SK-N-DZ (cell line): ENCODE measurements at regions not wholly inside any gene's neighbourhood (a gene's known extent, or its start where the extent isn't known, plus 50 kb on each side); places are given as distances from the start of the nearest gene placed in this dataset.
"Not testable (repeated sequence)": the region's sequence is repeated elsewhere in the genome, so short reads cannot be mapped to it uniquely, and the experiment has no call there.

ENCODE experiments used
- DNase-seq: peaks from one replicate; pipeline ENCODE4 v3.0.0-alpha.2; 2015; ENCODE audit warnings: low spot score

- no peak for DNase-seq
Observed at GRCh38 chr7:115793958-115794702, 236.4 kb downstream of the TFEC start.

- DNase-seq, result no peak
Observed at GRCh38 chr7:115789901-115790300, 240.7 kb downstream of the TFEC start.

GRCh38 chr7:115789473-115789872 is 241.1 kb downstream of the TFEC start:
- DNase-seq, result not testable (repeated sequence)

- DNase-seq, result no peak
Observed at GRCh38 chr7:115782696-115783490, 247.7 kb downstream of the TFEC start.

DNA sequence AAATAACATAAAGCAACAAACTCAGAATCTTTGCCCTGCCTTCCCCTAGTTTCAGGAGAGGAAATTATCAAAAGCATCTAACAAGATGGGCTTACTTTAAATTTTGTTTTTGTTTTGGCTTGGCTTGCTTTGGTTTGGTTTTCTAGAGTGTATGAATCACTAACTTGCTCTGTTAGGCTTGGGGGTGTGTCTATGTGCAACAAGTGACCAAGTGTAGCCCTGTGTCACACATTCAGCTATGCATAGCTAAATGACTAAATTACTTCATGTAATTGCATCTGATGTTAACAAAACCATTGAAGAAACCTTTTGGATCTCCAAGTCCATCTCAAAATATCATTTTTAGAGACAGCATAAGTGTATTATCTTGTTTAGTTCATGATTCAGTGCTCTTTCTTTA is 251.0 kb downstream of the TFEC start:
- no peak for DNase-seq

DNA sequence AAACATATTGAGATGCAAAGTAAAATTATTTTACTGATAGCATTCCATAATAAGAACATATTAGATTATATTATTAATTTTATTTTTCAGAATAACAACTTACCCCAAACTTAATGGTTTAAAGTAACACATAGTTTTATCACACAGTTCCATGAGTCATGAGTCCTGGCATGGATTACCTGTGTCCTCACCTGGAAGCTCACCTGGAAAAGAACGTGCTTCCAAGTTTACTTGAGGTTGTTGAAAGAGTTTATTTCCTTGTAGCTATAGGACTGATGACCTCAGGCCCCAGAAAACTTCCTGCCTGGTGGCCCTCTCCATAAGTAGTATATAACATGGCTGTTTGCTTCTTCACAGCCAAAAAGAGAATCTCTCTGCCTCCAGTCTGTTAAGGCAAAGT is 254.6 kb downstream of the TFEC start:
- no peak for DNase-seq

GRCh38 chr7:115763347-115763746 is 267.2 kb downstream of the TFEC start:
- DNase-seq, result no peak

DNA sequence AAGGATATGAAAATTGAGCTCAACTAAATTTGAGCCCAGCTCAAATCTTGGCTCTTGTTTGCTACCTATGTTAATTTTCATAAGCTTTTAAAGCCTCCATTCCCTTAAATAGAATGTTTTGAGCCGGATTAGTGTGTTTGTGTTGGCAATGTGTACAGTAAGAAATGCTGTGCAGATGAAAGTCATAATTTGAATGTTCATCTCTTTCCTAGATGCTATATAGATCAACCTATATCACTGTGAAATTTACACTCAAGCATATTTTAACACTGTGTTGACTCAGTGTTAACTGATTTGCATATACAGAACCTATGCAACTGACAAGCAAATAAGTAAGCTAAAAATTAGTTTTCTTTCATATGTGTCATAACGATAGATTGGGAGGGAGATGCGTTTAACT is 272.5 kb downstream of the TFEC start:
- no peak for DNase-seq

DNA sequence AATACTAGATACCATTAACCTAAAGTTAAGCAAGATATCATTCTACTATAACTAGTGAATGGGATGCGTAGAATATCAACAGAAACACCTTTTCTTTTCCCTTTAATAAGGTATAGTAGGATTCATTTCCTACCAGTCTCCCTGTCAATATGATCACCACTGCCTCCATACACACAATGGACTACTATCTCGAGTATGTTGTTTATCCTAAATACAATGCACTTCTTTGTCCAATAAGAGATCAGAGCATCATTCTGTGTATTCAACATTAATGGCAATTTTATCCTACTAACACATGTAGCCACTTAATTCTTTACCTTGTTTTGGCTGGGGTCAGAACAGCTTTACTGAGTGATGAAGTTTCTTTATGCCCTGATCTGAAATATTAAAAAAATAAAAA is 276.3 kb downstream of the TFEC start:
- DNase-seq, result no peak

GRCh38 chr7:115749924-115750323 is 280.6 kb downstream of the TFEC start:
- no peak for DNase-seq

DNA sequence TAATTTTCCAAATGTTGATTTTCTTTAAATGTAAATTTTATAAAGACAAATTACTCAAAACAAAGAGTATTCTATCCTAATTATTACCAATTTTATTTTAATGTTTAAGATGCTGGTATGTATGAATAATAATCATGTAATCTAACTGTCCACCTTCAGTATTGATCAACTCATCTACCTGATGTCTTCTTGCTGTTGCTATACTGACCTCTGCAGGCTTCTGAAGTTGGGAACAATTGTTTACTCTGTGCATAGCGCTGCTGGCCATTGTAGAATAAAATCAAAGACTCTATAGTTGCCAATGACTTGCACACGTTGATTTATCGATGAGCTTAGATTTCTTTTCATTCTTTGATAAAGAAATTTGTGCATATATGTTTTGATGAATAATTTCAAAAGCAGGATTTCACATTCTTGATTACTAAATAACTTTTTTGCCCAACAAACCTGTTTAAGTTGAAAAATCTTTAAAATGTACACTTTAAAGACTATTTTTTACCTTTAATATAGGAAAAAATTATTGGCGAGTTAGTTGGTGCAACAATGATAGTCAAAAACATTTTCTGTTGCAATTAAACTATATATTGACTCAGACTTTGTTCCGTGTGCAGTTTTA is 282.3 kb downstream of the TFEC start:
- DNase-seq, result no peak

- DNase-seq, result no peak
Observed at GRCh38 chr7:115747174-115747573, 283.4 kb downstream of the TFEC start.

- DNase-seq, result no peak
Observed at GRCh38 chr7:115740043-115740442, 290.5 kb downstream of the TFEC start.

DNA sequence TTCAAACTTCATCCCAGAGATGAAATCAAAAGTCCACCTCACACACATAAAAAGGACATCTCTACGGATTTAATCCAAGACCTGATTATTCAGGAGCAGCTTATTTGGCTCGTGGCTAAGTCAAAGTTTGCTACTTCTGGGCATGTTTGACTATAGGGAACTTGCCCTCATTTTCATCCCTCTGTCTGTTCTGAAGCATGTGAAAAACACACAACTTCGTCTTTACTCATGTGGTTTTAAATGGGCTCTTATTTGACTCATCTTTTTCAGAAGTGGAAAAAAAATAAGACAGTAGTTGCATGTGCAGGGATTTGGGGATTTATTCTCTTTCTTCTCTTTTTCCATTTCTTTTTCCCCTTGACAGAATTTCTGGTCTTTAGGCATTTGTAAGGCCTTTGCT is 295.9 kb downstream of the TFEC start:
- no peak for DNase-seq

DNA sequence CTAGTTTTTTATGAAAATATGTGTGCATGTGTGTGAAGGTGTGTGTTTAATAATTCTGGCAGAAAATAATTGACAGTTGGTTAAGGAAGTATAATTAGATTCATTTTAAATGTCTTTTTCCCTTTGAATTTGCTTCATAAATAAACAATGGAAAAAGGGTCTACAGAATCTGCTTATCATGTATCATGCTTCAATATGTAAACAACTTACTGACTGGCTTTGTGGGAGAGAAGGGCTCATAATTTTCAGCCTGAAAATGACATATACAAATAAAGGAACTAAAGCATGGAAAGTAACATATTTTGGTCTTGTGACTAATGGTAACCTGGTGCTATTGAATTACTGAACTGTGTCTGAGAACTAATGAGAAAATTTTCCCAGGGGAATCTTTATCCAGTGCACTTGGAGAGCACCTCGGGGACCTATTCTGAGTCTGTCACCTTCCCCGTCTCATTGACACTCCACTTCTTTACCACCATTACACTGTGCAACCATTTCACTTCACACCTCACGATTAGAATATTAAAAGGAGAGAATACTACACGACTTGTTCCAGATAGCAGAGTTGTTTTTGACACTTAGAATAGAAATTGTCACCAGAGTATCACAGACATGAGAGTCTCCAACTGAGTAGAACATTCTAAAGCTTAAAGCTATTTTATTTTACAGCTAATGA is 298.6 kb downstream of the TFEC start:
- no peak for DNase-seq

GRCh38 chr7:115728518-115728917 is 302.0 kb downstream of the TFEC start:
- no peak for DNase-seq

- no peak for DNase-seq
Observed at GRCh38 chr7:115724400-115725056, 306.0 kb downstream of the TFEC start.

GRCh38 chr7:115722302-115722977 is 308.1 kb downstream of the TFEC start:
- no peak for DNase-seq

DNA sequence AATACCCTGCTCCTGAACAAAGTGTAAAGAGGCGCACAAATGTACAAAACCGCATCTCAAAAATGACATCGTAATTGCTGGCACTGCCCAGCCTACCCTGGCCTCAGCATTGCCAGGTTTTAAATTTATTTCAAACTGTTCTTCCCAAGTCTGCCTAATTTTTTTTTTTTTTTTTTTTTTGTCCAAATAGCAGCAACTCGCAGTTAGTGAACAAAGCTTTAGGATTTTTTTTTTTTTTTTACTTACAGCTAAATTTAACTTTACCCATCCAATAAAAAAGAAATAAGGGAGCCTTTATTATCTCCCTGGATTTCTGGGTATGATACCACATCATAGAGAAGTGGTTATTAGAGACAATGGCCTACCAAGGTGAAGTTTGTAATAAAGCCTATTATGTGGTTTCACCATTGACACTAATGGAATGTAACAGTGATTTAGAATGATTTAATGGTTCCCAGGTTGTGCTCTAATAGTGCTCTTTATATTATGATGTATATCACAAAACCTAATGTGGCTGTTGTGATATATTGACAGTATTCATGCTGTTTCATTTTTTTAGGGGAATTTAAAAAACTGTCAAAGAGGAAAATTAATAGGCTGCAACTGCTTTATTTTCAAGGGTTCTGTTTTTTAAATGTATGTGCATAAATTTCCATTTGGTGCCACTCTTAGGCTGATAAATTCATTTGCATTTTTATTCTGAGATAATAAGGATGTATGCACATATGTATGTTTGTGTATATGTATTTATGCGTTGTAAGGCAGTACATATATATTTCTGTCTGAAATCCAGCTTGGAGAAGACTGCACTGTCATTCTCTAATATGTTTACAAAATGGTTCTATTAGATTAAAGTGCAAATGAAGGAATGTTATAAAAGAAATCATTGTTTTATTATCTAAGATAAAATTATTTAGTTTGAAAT is 309.0 kb downstream of the TFEC start:
- no peak for DNase-seq

GRCh38 chr7:115719963-115720362 is 310.6 kb downstream of the TFEC start:
- no peak for DNase-seq
